Amniotic epithelial cell (primary cell): ENCODE measurements at regions not wholly inside any gene's neighbourhood (a gene's known extent, or its start where the extent isn't known, plus 50 kb on each side); places are given as distances from the start of the nearest gene placed in this dataset.
"Not testable (repeated sequence)": the region's sequence is repeated elsewhere in the genome, so short reads cannot be mapped to it uniquely, and the experiment has no call there.

ENCODE experiments used
- DNase-seq: peaks from one replicate; pipeline ENCODE4 v3.0.0-alpha.2; 2010; ENCODE audit warnings: low read depth

DNA sequence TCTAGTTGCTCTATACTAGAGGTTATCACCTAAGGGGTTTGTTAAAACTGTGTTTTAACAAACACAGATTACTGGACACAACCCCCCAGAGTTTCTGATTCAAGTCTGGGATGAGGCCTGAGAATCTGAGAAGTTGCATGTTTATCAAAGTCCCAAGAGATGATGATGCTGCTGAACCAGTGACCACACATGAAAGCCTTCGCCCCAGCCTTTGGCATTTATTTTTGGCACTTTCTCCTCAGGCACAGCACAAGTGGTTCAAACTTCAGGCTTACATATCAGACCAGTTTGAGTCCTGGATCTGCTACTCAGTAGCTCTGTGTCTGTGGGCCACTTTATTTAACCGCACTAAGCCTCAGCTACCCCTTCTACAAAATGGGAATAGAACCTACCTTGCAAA is 407.2 kb upstream of the PIK3R1 start:
- DNase-seq, result no peak

DNA sequence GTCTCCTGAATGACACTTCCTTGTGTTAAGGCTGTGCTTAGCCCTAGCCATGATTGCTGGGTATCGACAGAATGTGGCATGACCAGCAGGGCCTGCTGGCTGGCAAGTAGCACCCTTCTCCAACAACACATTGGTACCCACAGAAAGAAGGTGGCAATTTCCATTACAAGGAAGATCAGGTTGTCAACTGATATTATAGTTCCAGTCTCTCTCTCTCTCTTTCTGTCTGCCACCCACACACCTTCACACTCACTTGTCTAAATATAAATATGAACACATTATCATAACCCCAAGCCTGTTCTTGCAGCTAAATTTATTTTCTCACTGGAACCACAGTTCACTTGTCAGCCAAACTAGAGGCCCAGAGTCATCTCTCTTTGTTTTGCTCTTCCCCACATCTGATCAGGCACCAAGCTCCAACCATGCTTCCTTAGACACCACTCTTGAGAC is 408.1 kb upstream of the PIK3R1 start:
- DNase-seq, result no peak

DNA sequence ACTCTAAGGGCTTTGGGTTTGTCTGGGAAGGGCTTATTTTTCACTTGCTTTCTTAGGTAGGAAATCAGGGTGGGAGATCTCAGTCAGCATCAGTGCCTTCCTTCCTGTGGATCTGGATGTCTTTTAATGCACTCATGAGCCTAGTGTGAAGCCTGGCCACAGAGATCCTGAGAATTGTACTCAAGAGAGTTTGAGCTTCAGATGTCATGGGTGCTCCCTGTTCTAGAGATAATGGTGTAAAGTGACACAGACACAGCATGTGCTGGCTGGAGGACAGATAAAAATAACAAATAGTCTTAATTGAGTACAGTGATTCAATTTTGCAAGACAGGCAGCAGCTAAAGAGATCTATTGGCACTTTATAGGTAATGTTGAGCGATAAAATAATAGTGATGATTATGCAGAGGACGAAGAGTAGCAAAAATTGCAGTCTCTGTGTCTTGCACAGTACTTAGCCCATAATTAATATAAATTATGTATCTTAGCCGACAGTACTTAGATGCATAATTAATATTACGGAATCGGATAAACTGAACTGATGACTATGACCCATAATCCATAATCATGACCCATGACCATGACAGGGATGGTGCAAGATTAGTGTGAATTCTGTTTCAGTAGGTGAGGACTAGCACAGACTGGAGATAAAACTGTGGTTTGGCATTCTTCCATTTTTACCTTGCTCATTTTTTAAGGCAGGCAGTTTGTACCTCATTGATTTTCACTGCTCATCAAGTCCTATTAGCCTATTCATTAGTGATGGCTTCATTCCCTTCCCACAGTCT is 408.7 kb upstream of the PIK3R1 start:
- DNase-seq, result no peak

DNA sequence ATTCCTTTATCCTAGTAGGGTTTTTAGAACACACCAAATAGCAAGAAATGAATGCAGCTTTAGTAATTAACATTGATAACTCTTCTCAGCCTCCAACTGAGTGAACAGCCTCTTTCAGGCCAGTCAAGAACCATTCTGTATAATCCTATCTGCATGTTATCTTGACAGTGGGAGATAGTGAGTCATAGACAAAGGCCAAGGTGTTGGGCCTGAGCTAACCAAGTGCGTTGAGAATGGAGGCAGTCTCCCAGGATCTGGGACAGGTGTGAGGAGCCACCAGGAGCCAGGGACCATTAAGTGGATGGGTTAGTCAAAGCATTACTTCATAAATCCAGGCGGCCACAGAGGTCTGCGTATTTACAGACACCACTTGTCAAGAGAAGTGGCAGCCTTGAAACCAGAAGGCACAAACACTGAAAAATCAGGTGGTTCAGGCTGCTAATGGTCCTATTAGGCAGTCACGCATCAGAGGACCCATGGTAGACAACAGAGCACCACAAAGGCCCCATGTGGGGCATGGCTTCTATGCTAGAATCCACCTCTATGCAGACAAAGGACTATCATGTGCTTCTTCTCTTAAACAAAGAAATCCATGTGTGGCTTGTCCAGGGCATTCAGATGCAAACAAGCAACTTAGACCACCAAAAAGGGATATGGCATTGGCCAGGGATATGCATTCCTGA is 409.7 kb upstream of the PIK3R1 start:
- DNase-seq, result no peak

DNA sequence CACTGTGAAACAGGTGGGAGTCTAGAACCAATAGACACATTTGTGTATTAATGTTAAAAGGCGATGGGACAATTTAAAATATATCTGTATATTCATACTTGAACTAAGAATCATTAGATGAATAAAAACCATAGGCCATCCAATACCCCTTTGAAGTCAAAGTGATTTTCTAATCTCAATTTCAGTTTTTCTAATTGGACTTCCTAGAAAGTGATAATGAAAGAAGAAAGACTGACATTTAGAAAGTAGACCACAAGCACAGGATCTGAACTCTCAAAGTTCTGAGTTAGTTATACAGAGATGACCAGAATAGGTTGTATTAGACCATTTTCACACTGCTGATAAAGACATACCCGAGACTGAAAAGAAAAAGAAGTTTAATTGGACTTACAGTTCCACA is 412.8 kb upstream of the PIK3R1 start:
- DNase-seq, result no peak

DNA sequence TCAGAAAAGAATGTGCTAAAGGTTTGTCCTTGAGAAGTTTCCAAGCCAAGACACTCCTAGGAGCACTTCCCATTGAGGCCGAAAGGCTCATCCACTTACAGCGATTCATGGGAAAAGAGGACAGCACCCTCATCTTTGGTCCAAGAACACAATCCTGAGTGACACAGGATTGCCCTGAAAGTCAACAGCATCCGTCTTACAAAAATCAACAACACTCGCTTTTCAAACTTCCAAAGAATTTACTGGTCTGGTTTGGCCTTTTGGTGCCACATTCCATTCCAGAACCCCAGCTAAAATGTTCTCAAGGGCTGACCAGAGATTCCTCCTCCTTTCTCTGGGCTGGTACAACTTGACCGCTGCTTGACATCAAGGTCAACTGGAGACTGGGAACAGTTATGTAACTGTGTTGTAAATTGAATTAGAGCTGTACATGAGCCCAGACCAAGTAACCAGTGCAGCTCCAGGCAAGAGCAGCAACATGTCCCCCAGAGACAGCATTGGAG is 415.8 kb upstream of the PIK3R1 start:
- DNase-seq, result no peak

DNA sequence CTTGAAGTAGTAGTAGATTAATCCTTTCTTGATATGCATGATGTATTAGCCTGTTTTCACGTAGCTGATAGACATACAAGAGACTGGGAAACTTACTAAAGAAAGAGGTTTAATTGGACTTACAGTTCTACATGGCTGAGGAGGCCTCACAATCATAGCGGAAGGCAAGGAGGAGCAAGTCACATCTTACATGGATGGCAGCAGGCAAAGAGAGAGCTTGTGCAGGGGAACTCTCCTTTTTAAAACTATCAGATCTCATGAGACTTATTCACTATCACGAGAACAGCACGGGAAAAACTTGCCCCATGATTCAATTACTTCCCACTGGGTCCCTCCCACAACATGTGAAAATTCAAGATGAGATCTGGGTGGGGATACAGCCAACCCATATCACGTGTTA is 417.1 kb upstream of the PIK3R1 start:
- not testable (repeated sequence) for DNase-seq

DNA sequence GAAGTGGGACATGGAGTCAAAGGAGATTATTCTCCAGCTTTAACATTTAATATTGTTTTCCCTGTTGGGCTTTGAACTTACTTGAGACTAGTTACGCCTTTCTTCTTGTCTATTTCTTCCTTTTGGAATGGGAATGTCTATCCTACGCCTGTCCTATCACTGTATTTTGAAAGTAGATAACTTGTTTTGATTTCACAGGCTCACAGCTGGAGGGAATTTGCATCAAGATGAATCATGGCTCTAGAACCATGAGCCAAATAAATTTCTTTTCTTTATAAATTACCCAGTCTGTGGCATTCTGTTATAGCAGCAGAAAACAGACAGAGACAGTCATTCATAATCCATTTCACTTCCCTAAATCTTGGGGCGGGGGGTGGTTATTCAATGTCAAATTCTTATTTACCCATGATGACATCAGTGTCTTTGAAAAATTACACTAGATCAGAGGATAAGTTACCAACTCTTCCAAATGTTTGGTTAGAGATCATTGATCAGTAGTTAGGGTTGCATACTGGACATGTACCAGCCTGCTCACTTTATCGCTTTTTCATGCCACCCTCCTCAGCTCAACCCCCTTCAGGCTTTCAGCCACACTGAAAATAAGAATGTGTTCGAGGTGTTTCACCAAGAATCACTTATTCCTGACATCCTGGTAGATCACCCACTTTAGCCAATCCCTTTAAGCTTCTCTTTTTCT is 419.6 kb upstream of the PIK3R1 start:
- DNase-seq, result no peak

DNA sequence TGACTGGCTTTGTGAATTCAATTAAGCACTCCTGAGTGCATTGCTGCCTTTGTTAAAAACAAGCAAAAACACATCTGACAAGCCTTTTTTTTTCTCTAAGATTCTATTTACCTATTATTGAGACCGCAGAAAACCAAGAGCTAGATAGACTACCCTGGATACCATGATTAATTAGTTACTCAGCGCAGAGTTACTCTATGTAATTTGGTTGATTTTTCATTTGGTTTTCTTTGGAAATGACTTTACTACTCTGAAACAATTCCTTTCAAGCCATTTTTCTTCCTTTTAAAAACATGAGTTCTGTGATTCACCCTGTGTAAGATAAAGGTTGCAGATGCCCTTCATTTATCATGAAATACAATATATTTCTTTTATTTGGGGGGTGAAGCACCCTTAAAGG is 421.6 kb upstream of the PIK3R1 start:
- DNase-seq, result no peak

DNA sequence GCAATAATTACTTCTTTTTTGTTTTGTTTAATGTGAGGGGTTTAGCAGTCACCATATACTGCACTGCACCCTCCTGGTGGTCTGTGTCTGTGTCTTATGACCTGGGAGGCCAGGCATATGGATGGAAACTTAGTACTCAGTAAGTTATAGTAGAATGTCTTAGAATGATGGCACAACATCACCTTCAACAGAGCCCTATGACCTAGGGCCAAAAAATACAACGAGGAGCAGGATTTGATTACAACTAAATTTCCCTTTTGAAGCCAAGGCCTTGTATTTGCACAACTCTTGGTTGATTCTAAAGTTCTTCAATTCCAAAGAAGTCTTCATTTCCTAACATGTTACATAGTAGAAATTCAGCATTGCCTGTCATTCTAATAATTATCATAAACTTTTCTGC is 422.1 kb upstream of the PIK3R1 start:
- no peak for DNase-seq

DNA sequence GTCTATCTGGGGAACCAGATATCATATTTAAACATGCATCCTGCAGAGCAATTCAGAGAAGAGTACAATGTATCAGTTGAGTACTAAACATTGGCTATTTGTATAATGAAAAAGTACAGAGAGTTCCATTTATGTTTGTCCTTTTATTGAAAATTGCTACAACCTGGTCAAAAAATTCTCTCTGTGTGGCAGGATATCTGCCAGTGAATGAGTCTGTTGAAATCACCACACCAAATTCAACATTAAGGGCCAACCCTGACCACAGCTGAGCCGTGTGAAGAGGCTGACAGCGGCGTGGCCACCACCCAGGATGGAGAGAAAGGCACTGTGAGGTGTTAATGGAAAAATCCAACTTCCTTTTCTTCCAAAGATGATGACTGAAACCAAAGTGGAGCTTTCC is 422.7 kb upstream of the PIK3R1 start:
- no peak for DNase-seq

DNA sequence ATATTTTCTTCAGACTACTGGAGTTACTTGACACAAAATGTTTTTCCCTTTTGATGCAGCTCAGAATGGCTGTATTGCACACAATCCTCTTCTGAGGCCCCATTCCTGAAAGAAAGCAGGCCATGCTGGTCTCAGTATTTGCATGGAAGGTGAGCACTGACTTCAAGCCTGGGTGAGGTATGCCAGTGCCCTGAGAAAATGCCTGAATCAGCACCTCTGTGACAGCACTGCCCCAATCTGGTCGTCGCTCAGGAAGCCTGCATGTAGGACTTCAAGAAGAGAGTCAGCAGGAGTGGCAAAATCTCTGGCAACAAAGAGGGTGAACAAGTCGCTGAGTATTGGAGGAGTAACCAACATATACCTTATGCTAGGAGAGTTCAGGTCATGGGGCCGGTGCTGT is 425.2 kb upstream of the PIK3R1 start:
- no peak for DNase-seq

DNA sequence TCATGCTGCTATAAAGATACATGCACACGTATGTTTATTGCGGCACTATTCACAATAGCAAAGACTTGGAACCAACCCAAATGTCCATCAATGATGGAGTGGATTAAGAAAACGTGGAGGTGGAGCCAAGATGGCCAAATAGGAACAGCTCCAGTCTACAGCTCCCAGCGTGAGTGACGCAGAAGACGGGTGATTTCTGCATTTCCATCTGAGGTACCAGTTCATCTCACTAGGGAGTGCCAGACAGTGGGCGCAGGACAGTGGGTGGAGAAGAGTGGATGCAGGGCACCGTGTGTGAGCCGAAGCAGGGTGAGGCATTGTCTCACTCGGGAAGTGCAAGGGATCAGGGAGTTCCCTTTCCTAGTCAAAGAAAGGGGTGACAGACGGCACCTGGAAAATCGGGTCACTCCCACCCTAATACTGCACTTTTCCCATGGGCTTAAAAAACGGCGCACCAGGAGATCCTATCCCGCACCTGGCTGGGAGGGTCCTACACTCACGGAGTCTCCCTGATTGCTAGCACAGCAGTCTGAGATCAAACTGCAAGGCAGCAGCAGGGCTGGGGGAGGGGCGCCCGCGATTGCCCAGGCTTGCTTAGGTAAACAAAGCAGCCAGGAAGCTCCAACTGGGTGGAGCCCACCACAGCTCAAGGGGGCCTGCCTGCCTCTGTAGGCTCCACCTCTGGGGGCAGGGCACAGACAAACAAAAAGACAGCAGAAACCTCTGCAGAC is 435.5 kb upstream of the PIK3R1 start:
- not testable (repeated sequence) for DNase-seq

DNA sequence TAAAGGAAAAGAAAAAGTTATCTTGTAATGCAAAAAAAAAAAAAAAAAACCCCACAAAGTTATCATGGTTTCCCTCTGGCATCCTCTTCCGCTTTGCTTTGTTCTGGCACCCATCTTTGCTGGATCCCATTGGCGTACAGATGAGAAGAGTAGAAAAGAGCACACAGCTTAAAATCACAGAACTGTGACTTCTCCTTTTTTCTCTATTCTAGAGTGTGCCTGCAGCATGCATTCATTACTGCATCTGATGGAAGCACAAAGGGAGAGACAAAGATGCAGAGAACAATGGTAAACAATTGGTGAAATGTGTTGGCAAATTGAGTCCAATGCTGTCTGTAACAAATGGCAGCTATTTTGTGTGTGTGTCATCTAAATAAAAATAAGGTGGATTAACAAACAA is 440.8 kb upstream of the PIK3R1 start:
- DNase-seq, result no peak

DNA sequence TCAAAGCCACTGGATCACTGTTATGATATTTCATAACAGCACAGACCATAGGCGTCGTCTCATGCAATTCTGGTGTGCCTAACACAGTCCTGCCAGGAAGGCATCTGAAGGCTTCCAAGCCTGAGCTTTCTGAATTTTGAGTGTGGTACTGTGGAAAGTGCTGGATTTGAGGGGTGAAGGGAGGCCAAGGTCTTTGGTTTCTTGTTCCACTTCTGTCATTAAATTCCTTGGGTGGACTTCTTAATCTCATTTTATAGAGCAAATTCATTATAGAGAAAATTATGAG is 441.3 kb upstream of the PIK3R1 start:
- no peak for DNase-seq

DNA sequence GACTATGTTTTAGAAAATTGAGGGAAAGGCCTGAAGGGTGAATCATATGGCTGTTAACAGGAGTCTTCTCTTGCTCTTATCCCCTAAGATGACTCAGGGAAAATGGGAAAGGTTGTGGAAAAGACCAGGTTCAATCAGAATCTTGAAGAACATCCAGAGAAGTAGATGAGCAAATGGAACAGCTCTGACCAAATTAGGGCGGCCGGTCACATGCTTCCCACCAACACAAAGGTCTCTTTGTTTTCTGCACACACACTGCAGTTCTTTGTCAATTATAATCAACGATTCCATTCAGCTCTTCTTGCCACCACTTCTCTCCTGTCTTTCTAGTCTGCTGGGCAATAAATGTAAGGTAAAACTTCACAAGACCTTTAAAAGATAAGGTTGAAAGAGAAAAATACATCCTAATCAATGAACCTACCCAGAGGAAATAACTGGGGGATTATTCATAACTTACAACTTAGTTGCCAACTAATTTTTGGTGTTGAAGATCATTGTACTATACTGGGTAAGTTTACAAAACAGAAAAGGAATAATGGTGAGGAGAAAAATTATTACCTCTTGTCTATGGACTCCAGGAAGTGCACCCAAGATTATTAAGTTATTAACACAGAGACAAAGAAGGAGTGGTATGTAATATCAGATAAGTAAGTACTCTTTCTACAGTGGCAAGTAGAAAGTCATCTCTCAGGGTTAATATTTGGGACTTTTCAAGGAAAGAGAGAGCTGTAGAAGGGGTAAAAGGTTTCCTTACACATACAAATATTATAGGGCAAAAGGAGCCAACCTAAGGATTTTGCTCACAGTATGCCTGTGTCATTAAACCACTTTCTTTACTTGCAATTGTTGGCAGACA is 441.9 kb upstream of the PIK3R1 start:
- no peak for DNase-seq

DNA sequence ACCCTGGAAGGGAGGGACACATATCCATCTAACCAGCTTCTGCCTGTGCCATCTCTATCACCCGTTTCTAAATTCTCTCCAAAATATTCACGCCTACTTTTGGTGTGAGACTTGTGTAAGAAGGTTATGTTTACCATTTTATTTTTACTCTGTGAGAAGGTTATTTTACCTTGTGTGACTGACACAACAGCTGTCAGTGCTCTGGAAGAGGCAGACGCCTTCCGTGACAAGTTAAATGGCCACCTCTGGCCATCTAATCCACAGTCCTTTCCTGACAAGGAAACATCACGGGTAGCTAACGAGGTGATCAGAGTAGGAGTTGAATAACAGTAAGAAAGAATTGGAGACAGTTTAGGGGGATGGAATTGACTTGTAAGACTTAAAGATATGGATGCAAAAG is 443.8 kb upstream of the PIK3R1 start:
- no peak for DNase-seq

DNA sequence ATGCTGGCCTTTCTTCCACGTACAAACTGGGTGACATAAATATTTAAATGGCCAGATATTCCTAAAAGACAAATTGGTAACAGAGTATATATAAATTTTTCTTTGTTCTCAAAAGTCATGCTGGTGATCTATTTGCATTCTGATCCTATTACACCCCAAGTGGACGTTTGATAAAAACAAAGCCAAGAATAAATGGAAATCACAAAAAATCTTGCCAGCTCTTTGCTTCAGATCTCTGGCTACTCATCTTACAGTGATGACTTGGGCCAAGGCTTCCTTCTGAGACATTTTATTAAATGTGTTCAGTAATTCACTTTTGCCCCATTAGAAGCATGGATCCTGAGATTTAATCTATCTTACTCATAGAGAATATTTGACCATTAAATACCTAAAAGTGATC is 444.3 kb upstream of the PIK3R1 start:
- DNase-seq, result no peak

DNA sequence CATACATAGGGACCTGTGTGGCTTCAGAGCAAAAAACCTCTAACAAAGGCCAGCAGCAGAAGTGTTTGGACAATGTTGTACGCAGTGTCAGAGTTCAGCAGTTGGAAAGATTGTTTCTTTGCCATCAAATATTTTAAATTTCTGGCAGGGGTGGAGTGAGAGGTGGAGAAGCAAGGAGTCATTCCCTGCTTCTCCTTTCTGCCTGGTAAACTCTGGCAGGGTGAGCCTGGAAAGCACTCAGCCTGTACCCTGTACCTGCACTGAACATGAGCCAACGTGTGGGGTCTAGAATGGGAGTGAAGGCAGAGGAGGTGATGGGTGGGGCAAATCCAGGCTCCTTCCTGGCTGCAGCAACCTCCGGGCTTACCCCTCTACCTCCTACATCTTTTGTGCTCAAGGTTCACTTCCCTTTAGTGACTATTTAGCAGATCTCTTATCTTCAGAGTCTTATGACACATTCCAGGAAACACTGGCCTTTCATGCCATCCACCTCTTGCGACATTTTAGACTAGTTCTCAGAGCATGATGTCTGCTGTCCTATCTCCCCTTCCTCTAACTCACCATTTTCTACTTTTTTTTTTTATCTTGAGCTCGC is 445.0 kb upstream of the PIK3R1 start:
- DNase-seq, result no peak

DNA sequence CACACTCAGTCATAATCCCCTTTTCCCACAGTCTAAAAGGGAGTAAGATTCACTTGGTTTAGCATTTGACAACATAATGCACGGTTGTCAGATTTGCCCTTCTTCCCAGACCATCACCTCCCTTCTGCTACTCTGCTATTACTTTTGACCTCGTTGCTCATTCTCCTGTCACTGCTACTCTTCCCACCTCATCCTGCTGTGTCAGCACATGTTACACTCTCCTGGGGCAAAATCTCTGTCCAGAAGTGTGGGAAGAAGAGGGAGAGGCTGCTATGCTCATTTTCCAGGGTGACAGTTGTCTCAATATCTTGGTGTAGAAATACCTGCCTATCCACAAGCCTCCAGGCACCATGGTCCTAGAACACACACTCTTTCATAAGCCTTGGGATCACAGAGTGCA is 449.9 kb upstream of the PIK3R1 start:
- DNase-seq, result no peak

DNA sequence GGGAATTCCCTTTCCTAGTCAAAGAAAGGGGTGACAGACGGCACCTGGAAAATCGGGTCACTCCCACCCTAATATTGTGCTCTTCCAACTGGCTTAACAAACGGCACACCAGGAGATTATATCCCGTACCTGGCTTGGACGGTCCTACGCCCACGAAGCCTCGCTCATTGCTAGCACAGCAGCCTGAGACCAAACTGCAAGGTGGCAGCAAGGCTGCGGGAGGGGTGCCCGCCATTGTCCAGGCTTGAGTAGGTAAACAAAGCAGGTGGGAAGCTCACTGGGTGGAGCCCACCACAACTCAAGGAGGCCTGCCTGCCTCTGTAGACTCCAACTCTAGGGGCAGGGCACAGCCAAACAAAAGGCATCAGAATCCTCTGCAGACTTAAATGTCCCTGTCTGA is 457.8 kb upstream of the PIK3R1 start:
- not testable (repeated sequence) for DNase-seq
